K562 (cell line): ENCODE measurements at regions not wholly inside any gene's neighbourhood (a gene's known extent, or its start where the extent isn't known, plus 50 kb on each side); places are given as distances from the start of the nearest gene placed in this dataset.

Experiments used
- ATAC-seq: fragments of 200-7000 bp; cut with Tn5 transposase; 3 replicates; pipeline ENCODE4 v1.9.1; 2020; ENCODE audit warnings: moderate library complexity
- BruUV-seq: library from RNA; stranded (reverse); fragments of 400-500 nt; replicated peaks from 2 replicates; lab custom pipeline; 2021; lab: Mats Ljungman, UMichigan
- CTCF ChIA-PET: fragments of 300-600 bp; formaldehyde crosslinking; extraction: SDS; loops from one replicate; lab custom pipeline; 2021; ENCODE audit warnings: low intra/inter-chr PET ratio; lab: Yijun Ruan, JAX
- POLR2A ChIA-PET: fragments of 300-600, 350-650 bp; sonication (Branson Sonifier 250); formaldehyde crosslinking; extraction: SDS; loops from one replicate; lab custom pipeline; 2021; ENCODE audit warnings: antibody characterized with exemption, inconsistent platforms; lab: Yijun Ruan, JAX
- DNase-seq, 4 experiments: peaks; one replicate each; pipeline versions ENCODE4 v3.0.0 to v3.0.0-alpha.2; 2011 to 2018; ENCODE audit warnings: low spot score in 3 of 4, mixed read lengths in 3 of 4; ENCODE audit errors: extremely low read depth in 1 of 4
- FAIRE-seq: peaks from 2 replicates; lab custom pipeline; 2011; peaks lifted over from hg19 to GRCh38; lab: Jason Lieb, UNC
- H2AFZ ChIP-seq: 2 replicates; pipeline ENCODE4 v1.6.0; 2011; ENCODE audit warnings: low read depth, low read length, control low read depth, inconsistent platforms
- H3K27ac ChIP-seq: fragments of 200-600 bp; 3 replicates; pipeline ENCODE4 v1.8.0; 2011; ENCODE audit warnings: low read depth, mild to moderate bottlenecking, control low read depth, inconsistent platforms, low read length, moderate library complexity, mixed read lengths; ENCODE audit errors: extremely low read depth
- H3K27me3 ChIP-seq, 2 experiments: fragments of 300-600 bp in 1 of 2; 2 replicates in 1 of 2; 3 replicates in 1 of 2; pipeline versions ENCODE4 v1.6.0 to v1.8.0; 2011; ENCODE audit warnings: inconsistent platforms in 2 of 2, low read length in 2 of 2, mild to moderate bottlenecking in 1 of 2, mixed read lengths in 1 of 2, moderate library complexity in 1 of 2; ENCODE audit not compliant: control insufficient read depth in 2 of 2, insufficient read depth in 2 of 2
- H3K36me3 ChIP-seq: fragments of 300-600 bp; 3 replicates; pipeline ENCODE4 v1.8.0; 2011; ENCODE audit warnings: mild to moderate bottlenecking, low read length, inconsistent platforms; ENCODE audit not compliant: control insufficient read depth, insufficient read depth
- H3K4me1 ChIP-seq, 2 experiments: fragments of 200-600 bp in 1 of 2; replicated peaks in 1 of 2; 2 replicates in 1 of 2; 3 replicates in 1 of 2; pipeline versions ENCODE4 v1.5.1 to v1.8.0; 2011; ENCODE audit warnings: inconsistent platforms in 2 of 2, low read length in 2 of 2, mild to moderate bottlenecking in 1 of 2, mixed read lengths in 1 of 2, moderate library complexity in 1 of 2; ENCODE audit not compliant: control insufficient read depth in 2 of 2, insufficient read depth in 2 of 2
- H3K4me2 ChIP-seq: 2 replicates; pipeline ENCODE4 v1.6.1; 2011; ENCODE audit warnings: low read length, control low read depth, inconsistent platforms, mixed read lengths; ENCODE audit not compliant: insufficient read depth
- H3K4me3 ChIP-seq: fragments of 200-600 bp; sonication (generic), shearing (Covaris generic); 2 replicates; pipeline ENCODE4 v1.5.1; 2016; ENCODE audit warnings: control low read depth, inconsistent platforms
- H3K79me2 ChIP-seq: fragments of 200-600 bp; 3 replicates; pipeline ENCODE4 v1.8.0; 2011; ENCODE audit warnings: low read length, inconsistent platforms; ENCODE audit not compliant: control insufficient read depth, insufficient read depth
- H3K9ac ChIP-seq, 2 experiments: 2 replicates each; pipeline versions ENCODE4 v1.6.0 to v1.6.1; 2011; ENCODE audit warnings: low read depth in 2 of 2, low read length in 2 of 2, control low read depth in 1 of 2, inconsistent platforms in 1 of 2, mild to moderate bottlenecking in 1 of 2, mixed read lengths in 1 of 2; ENCODE audit not compliant: insufficient read depth in 1 of 2
- H3K9me1 ChIP-seq: one replicate; pipeline ENCODE4 v1.6.0; 2011; ENCODE audit warnings: inconsistent platforms, mild to moderate bottlenecking, low read length, moderate library complexity; ENCODE audit not compliant: control insufficient read depth, insufficient read depth
- H3K9me3 ChIP-seq: replicated peaks from 2 replicates; pipeline ENCODE4 v1.5.1; 2011; ENCODE audit warnings: low read depth, low read length, inconsistent platforms; ENCODE audit not compliant: control insufficient read depth, insufficient read depth
- H4K20me1 ChIP-seq: replicated peaks from 2 replicates; pipeline ENCODE4 v1.6.1; 2011; ENCODE audit warnings: low read length, inconsistent platforms, mixed read lengths; ENCODE audit not compliant: control insufficient read depth, insufficient read depth
- ARID1B ChIP-seq: fragments of 450-650 bp; IDR thresholded peaks from 2 replicates; pipeline ENCODE4 v1.6.1; 2016; ENCODE audit warnings: antibody characterized with exemption, mild to moderate bottlenecking, inconsistent platforms
- ASH1L ChIP-seq: fragments of 450-650 bp; IDR thresholded peaks from 2 replicates; pipeline ENCODE4 v1.6.1; 2018; ENCODE audit warnings: borderline replicate concordance, mild to moderate bottlenecking, low read depth; ENCODE audit not compliant: partially characterized antibody
- ATF7 ChIP-seq: fragments of 450-650 bp; IDR thresholded peaks from 2 replicates; pipeline ENCODE4 v1.7.1; 2014; ENCODE audit warnings: mild to moderate bottlenecking, moderate library complexity
- C11orf30 ChIP-seq: fragments of 450-650 bp; IDR thresholded peaks from 2 replicates; pipeline ENCODE4 v1.6.1; 2016; ENCODE audit warnings: low read depth, mild to moderate bottlenecking
- CEBPB ChIP-seq: fragments of 450-650 bp; IDR thresholded peaks from 2 replicates; pipeline ENCODE4 v1.6.1; 2016; ENCODE audit warnings: missing genetic modification characterization, missing compliant biosample characterization
- CEBPG ChIP-seq, 3 experiments: fragments of 200-800 bp in 1 of 3; sonication (Bioruptor generic) in 1 of 3; sonication (generic) in 1 of 3; formaldehyde crosslinking in 1 of 3; IDR thresholded peaks in 2 of 3; conservative IDR thresholded peaks in 1 of 3; 2 replicates each; pipeline versions ENCODE4 v1.6.1 to v1.8.0; 2016 to 2022; ENCODE audit warnings: missing compliant biosample characterization in 2 of 3, missing genetic modification characterization in 2 of 3, mild to moderate bottlenecking in 1 of 3, missing genetic modification reagents in 1 of 3
- CEBPZ ChIP-seq: fragments of 150-350 bp; IDR thresholded peaks from 2 replicates; pipeline ENCODE4 v1.6.1; 2014; ENCODE audit warnings: low read depth, mild to moderate bottlenecking, low read length, borderline replicate concordance
- CTBP1 ChIP-seq: fragments of 450-650 bp; IDR thresholded peaks from 2 replicates; pipeline ENCODE4 v1.6.1; 2016; ENCODE audit warnings: borderline replicate concordance
- EHMT2 ChIP-seq: fragments of 450-650 bp; IDR thresholded peaks from 2 replicates; pipeline ENCODE4 v1.6.1; 2018; ENCODE audit warnings: antibody characterized with exemption
- MAFG ChIP-seq: fragments of 450-650 bp; conservative IDR thresholded peaks from 2 replicates; pipeline ENCODE4 v1.6.1; 2016; ENCODE audit warnings: missing genetic modification characterization, missing compliant biosample characterization
- MCM7 ChIP-seq, 2 experiments: fragments of 450-650 bp; IDR thresholded peaks; 2 replicates each; pipeline ENCODE4 v1.6.1; 2016 to 2018
- MXD1 ChIP-seq: fragments of 250-450 bp; sonication (Bioruptor Pico); IDR thresholded peaks from 2 replicates; pipeline ENCODE4 v1.8.0; 2021; ENCODE audit warnings: borderline replicate concordance, mild to moderate bottlenecking, moderate library complexity; ENCODE audit not compliant: poor library complexity, severe bottlenecking
- POLR2A ChIP-seq: fragments of 450-650 bp; conservative IDR thresholded peaks from 2 replicates; pipeline ENCODE4 v1.6.1; 2016
- TBL1XR1 ChIP-seq, 2 experiments: IDR thresholded peaks; 2 replicates each; pipeline ENCODE4 v1.6.1; 2012; ENCODE audit warnings: improper control_type of control experiment in 2 of 2, low read length in 2 of 2, mild to moderate bottlenecking in 1 of 2
- ZNF239 ChIP-seq: fragments of 250-450 bp; sonication (Bioruptor Pico); IDR thresholded peaks from 2 replicates; pipeline ENCODE4 v1.4.0; 2020; ENCODE audit warnings: mild to moderate bottlenecking
- ZNF316 ChIP-seq: fragments of 450-650 bp; IDR thresholded peaks from 2 replicates; pipeline ENCODE4 v1.6.1; 2016
- ZNF384 ChIP-seq: IDR thresholded peaks from 2 replicates; pipeline ENCODE4 v1.6.1; 2012; ENCODE audit warnings: low read depth, low read length, improper control_type of control experiment
- WGBS: fragments of 100-300 bp; shearing (Covaris generic); methylation state at CpG from one replicate; pipeline ENCODE4 v1.1.6; 2016; ENCODE audit warnings: low coverage, mixed read lengths; ENCODE audit not compliant: insufficient coverage; ENCODE audit errors: missing lambda C conversion rate; 5-methylcytosine and 5-hydroxymethylcytosine counted together
- in situ Hi-C: fragments of 300-500 bp; cut with MboI; formaldehyde crosslinking; loops from 4 replicates; pipeline ENCODE4 v1.15.0; 2018; ENCODE audit warnings: inconsistent platforms, mixed read lengths
- intact Hi-C: fragments of 100-400 bp; cut with micrococcal nuclease; formaldehyde crosslinking; loops from 2 replicates; pipeline ENCODE4 v1.14.2; 2022

GRCh38 chr17:55576237-55576995, 65.2 kb upstream of the SMIM36 start (continued):
- TF ChIP-seq MCM7 (IDR thresholded peaks at IDR 0.05) (no peak), EHMT2 (peak; percentile 85), ZNF239 (peak; percentile 12; the same call in 1 of the 2 replicates), POLR2A (0 out of 2 replicates have a peak, but pooled peaks have one; percentile 61), ATF7 (peak; percentile 97), TBL1XR1 (IDR thresholded peaks at IDR 0.05; ENCODE audit: low read length in 2 of 2) (0 out of 4 replicates have a peak, but pooled peaks of 1 of the 2 experiments have one; percentile 10), CTBP1 (peak; percentile 40; the same call in 1 of the 2 replicates), MXD1 (CRISPR knock-in tag) (no peak), ARID1B (peak; percentile 70)

GRCh38 chr17:55575058-55575636, 63.9 kb upstream of the SMIM36 start:
- Histone ChIP-seq H3K79me2 (no peaks in the 10 kb centered on the region), H3K27me3 (no peaks in the 10 kb centered on the region), H4K20me1 (no peaks in the 10 kb centered on the region), H3K9ac (no peak overlapping the region), H3K9me3 (no peaks in the 10 kb centered on the region), H3K4me1 (peaks cover 15 to 26% of the 10 kb centered on the region in 2 experiments), H3K4me2 (no peak overlapping the region), H3K27ac (peak overlapping the region; percentile 79; the same call in 2 of the 3 replicates), H3K36me3 (no peaks in the 10 kb centered on the region), H3K9me1 (no peaks in the 10 kb centered on the region), H3K4me3 (no peak overlapping the region), H2AFZ (peak overlapping the region; percentile 97)
- 85% methylated on average over 4 of the region's 4 CpGs for WGBS
- no peak for DNase-seq
- peak; percentile 36; the same call in 1 of the 2 replicates for TF ChIP-seq CEBPB (tag)
- TF ChIP-seq ASH1L: no peak
- peak; percentile 74 for TF ChIP-seq C11orf30
- TF ChIP-seq MAFG: peak; percentile 32; the same call in 1 of the 2 replicates
- TF ChIP-seq CEBPZ: no peak
- peak; percentile 88 for TF ChIP-seq ZNF316
- TF ChIP-seq ZNF384: no peak
- TF ChIP-seq CEBPG (CRISPR knock-in tag; IDR thresholded peaks at IDR 0.05): no peak
- peak in 1 of 2 experiments; percentile 40; a peak in 1 of 4 replicates for TF ChIP-seq CEBPG (tag; conservative IDR thresholded peaks at IDR 0.05 in 1 of 2, IDR thresholded peaks at IDR 0.05 in 1 of 2)
- in situ Hi-C loops (no loop called here), intact Hi-C loops (no loop called here)
- no TSS peak for BruUV-seq
- ATAC-seq: no peak
- ChIA-PET POLR2A (no interaction called here), CTCF (no interaction called here)
- no peak for FAIRE-seq
